ENCODE measurements at regions not wholly inside any gene's neighbourhood (a gene's known extent, or its start where the extent isn't known, plus 50 kb on each side); places are given as distances from the start of the nearest gene placed in this dataset.

DNA sequence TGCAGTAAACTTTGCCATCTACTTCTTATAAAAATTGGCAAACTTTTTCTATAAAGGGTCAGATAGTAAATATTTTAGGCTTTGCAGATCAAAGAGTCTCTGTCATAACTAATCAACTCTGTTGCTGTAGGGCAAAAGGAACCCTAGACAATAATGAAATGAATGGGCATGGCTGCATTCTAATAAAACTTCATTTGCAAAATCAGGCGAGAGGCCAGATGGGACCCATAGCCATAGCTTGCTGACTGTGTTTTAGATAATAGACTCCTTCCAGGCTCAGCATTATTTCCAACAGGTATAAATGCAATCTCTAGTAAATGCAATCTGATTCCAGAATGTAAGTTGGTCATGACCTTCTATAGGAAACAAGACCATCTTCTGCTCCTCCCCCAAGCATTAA, 490.7 kb downstream of the TOX3 start:
- Histone ChIP-seq H3K4me3 (replicated peaks in 1 of 2; ENCODE audit: low read depth in 1 of 2, low read length in 2 of 2) (no peak overlapping the region), H3K36me3 (ENCODE audit: control insufficient read depth in 1 of 2, insufficient read depth in 2 of 2, low read length in 2 of 2) (no peaks in the 10 kb centered on the region), H3K9me3 (ENCODE audit: control insufficient read depth in 1 of 2, insufficient read depth in 1 of 2, low read depth in 1 of 2, low read length in 2 of 2) (peaks cover 6 to 18% of the 10 kb centered on the region in 2 experiments; a peak in 3 of 4 replicates), H3K9ac (ENCODE audit: low read length) (no peak overlapping the region), H3K4me2 (ENCODE audit: low read length) (no peak overlapping the region), H3K9me2 (ENCODE audit: insufficient read depth) (no peaks in the 10 kb centered on the region), H3K27me3 (ENCODE audit: insufficient read depth, low read length) (no peaks in the 10 kb centered on the region), H3K79me2 (ENCODE audit: insufficient read depth, low read length) (no peaks in the 10 kb centered on the region), H3K4me1 (ENCODE audit: control insufficient read depth in 1 of 2, insufficient read depth in 2 of 2, low read length in 2 of 2) (no peaks in the 10 kb centered on the region), H2AFZ (ENCODE audit: low read depth, low read length, poor library complexity, severe bottlenecking) (no peak overlapping the region), H3K27ac (ENCODE audit: low read depth, low read length) (no peak overlapping the region), H4K20me1 (ENCODE audit: insufficient read depth) (no peaks in the 10 kb centered on the region)
- CTCF ChIA-PET, result no interaction called here
- intact Hi-C loops (cut with micrococcal nuclease), result no loop called here
- no peak for TF ChIP-seq CEBPB (IDR thresholded peaks at IDR 0.05; ENCODE audit: low read depth)
- TF ChIP-seq FOSL1 (IDR thresholded peaks at IDR 0.05; ENCODE audit: low read depth), result no peak
- TF ChIP-seq, protein P1, sequence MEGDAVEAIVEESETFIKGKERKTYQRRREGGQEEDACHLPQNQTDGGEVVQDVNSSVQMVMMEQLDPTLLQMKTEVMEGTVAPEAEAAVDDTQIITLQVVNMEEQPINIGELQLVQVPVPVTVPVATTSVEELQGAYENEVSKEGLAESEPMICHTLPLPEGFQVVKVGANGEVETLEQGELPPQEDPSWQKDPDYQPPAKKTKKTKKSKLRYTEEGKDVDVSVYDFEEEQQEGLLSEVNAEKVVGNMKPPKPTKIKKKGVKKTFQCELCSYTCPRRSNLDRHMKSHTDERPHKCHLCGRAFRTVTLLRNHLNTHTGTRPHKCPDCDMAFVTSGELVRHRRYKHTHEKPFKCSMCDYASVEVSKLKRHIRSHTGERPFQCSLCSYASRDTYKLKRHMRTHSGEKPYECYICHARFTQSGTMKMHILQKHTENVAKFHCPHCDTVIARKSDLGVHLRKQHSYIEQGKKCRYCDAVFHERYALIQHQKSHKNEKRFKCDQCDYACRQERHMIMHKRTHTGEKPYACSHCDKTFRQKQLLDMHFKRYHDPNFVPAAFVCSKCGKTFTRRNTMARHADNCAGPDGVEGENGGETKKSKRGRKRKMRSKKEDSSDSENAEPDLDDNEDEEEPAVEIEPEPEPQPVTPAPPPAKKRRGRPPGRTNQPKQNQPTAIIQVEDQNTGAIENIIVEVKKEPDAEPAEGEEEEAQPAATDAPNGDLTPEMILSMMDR (IDR thresholded peaks at IDR 0.05 in 2 of 3, conservative IDR thresholded peaks at IDR 0.05 in 1 of 3; ENCODE audit: borderline replicate concordance in 1 of 3, insufficient read depth in 1 of 3, low read depth in 2 of 3, low read length in 2 of 3), result no peak
- RAD21 ChIA-PET (ENCODE audit: low non-redundant PET in 1 of 2, low total read pairs in 2 of 2, uncharacterized antibody in 2 of 2, unreplicated experiment in 2 of 2), result no interaction called here
- DNase-seq (ENCODE audit: low read depth, low spot score) (no peak), ATAC-seq (no peak)
- BruUV-seq (replicated peaks), result no TSS peak
- POLR2A ChIA-PET, result no interaction called here

DNA sequence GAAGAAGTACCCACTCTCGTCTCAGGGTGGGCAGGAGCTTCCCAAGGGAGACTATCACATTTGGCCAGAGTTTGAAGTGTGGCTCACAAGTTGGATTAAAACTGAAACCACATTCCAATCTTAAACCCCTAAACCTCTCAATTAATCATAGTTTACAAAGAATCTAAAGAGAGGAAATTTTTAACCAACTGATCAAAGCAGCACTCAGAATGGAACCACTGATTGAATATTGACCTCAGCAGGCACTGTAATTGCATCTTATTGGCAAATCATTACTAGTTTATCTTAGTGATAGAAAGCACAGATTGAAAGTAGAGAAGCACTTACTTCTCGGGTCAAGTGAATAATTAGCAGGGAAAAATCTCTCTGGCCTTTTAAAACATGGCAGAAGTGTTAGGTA, 491.6 kb downstream of the TOX3 start:
- Histone ChIP-seq H3K36me3 (ENCODE audit: control insufficient read depth in 1 of 2, insufficient read depth in 2 of 2, low read length in 2 of 2) (no peaks in the 10 kb centered on the region), H3K9me2 (ENCODE audit: insufficient read depth) (no peaks in the 10 kb centered on the region), H3K79me2 (ENCODE audit: insufficient read depth, low read length) (no peaks in the 10 kb centered on the region), H3K4me3 (replicated peaks in 1 of 2; ENCODE audit: low read depth in 1 of 2, low read length in 2 of 2) (no peak overlapping the region), H3K4me1 (ENCODE audit: control insufficient read depth in 1 of 2, insufficient read depth in 2 of 2, low read length in 2 of 2) (no peaks in the 10 kb centered on the region), H3K4me2 (ENCODE audit: low read length) (no peak overlapping the region), H3K9me3 (ENCODE audit: control insufficient read depth in 1 of 2, insufficient read depth in 1 of 2, low read depth in 1 of 2, low read length in 2 of 2) (peaks cover 6 to 22% of the 10 kb centered on the region in 2 experiments; a peak in 3 of 4 replicates), H3K9ac (ENCODE audit: low read length) (no peak overlapping the region), H2AFZ (ENCODE audit: low read depth, low read length, poor library complexity, severe bottlenecking) (no peak overlapping the region), H4K20me1 (ENCODE audit: insufficient read depth) (no peaks in the 10 kb centered on the region), H3K27ac (ENCODE audit: low read depth, low read length) (no peak overlapping the region), H3K27me3 (ENCODE audit: insufficient read depth, low read length) (no peaks in the 10 kb centered on the region)
- ChIA-PET POLR2A (no interaction called here), RAD21 (ENCODE audit: low non-redundant PET in 1 of 2, low total read pairs in 2 of 2, uncharacterized antibody in 2 of 2, unreplicated experiment in 2 of 2) (no interaction called here), CTCF (no interaction called here)
- no peak for DNase-seq (ENCODE audit: low read depth, low spot score)
- intact Hi-C loops (cut with micrococcal nuclease), result no loop called here
- no peak for TF ChIP-seq POLR2A (IDR thresholded peaks at IDR 0.05; ENCODE audit: borderline replicate concordance, extremely low read depth, insufficient read depth, insufficient read length)
- TF ChIP-seq EZH2phosphoT487 (IDR thresholded peaks at IDR 0.05; ENCODE audit: borderline replicate concordance), result no peak
- TF ChIP-seq ZNF274 (IDR thresholded peaks at IDR 0.05; ENCODE audit: low read depth, low read length), result no peak
- TF ChIP-seq SIN3A (IDR thresholded peaks at IDR 0.05; ENCODE audit: low read depth), result no peak
- no peak for TF ChIP-seq FOSL1 (IDR thresholded peaks at IDR 0.05; ENCODE audit: low read depth)
- TF ChIP-seq EZH2 (IDR thresholded peaks at IDR 0.05), result no peak
- TF ChIP-seq CBX3 (IDR thresholded peaks at IDR 0.05; ENCODE audit: low read depth), result no peak
- BruUV-seq (replicated peaks), result no TSS peak
- no peak for ATAC-seq
